GM18499 (cell line): ENCODE measurements at regions not wholly inside any gene's neighbourhood (a gene's known extent, or its start where the extent isn't known, plus 50 kb on each side); places are given as distances from the start of the nearest gene placed in this dataset.
"Not testable (repeated sequence)": the region's sequence is repeated elsewhere in the genome, so short reads cannot be mapped to it uniquely, and the experiment has no call there.

ENCODE experiments used
- ATAC-seq: cut with Tn5 transposase; IDR thresholded peaks from one replicate; pipeline ENCODE4 v1.9.1; 2021; ENCODE audit warnings: moderate number of reproducible peaks; ENCODE audit not compliant: insufficient read depth, unreplicated experiment

- ATAC-seq: no peak
These were observed 896.3 kb downstream of the TSN start for GRCh38 chr2:122651780-122652179.

- no peak for ATAC-seq
These were observed 897.2 kb downstream of the TSN start for GRCh38 chr2:122652670-122653069.

- no peak for ATAC-seq
These were observed 901.0 kb downstream of the TSN start for GRCh38 chr2:122656403-122656802.

GRCh38 chr2:122660786-122661634 lies 905.6 kb downstream of the TSN start:
- ATAC-seq: no peak

- no peak for ATAC-seq
These were observed 908.2 kb downstream of the TSN start for GRCh38 chr2:122663620-122664019.

GRCh38 chr2:122669627-122670026 lies 914.2 kb downstream of the TSN start:
- ATAC-seq: no peak

GRCh38 chr2:122670897-122671296 lies 915.4 kb downstream of the TSN start:
- no peak for ATAC-seq

GRCh38 chr2:122680662-122681061 lies 925.2 kb downstream of the TSN start:
- ATAC-seq: no peak

- no peak for ATAC-seq
These were observed 926.2 kb downstream of the TSN start for GRCh38 chr2:122681626-122682025.

GRCh38 chr2:122682356-122682755 lies 926.9 kb downstream of the TSN start:
- no peak for ATAC-seq

- no peak for ATAC-seq
These were observed 927.6 kb downstream of the TSN start for GRCh38 chr2:122683018-122683417.

- ATAC-seq: no peak
These were observed 937.1 kb downstream of the TSN start for GRCh38 chr2:122692400-122693083.

- ATAC-seq: no peak
These were observed 942.0 kb downstream of the TSN start for GRCh38 chr2:122697415-122697814.

- ATAC-seq: no peak
These were observed 948.2 kb downstream of the TSN start for GRCh38 chr2:122703676-122704075.

- ATAC-seq: peak; percentile 47
These were observed 948.7 kb downstream of the TSN start for GRCh38 chr2:122704109-122704563.

- ATAC-seq: no peak
These were observed 950.3 kb downstream of the TSN start for GRCh38 chr2:122705746-122706145.

GRCh38 chr2:122706757-122707223 lies 951.3 kb downstream of the TSN start:
- no peak for ATAC-seq

GRCh38 chr2:122707224-122707824 lies 951.9 kb downstream of the TSN start:
- ATAC-seq: peak; percentile 44

- no peak for ATAC-seq
These were observed 954.6 kb downstream of the TSN start for GRCh38 chr2:122710049-122710448.

GRCh38 chr2:122713800-122714199 lies 958.3 kb downstream of the TSN start:
- ATAC-seq: no peak

- not testable (repeated sequence) for ATAC-seq
These were observed 965.4 kb downstream of the TSN start for GRCh38 chr2:122720822-122721221.
